CD4-positive, alpha-beta T cell (primary cell): ENCODE measurements at regions not wholly inside any gene's neighbourhood (a gene's known extent, or its start where the extent isn't known, plus 50 kb on each side); places are given as distances from the start of the nearest gene placed in this dataset.
"Not testable (repeated sequence)": the region's sequence is repeated elsewhere in the genome, so short reads cannot be mapped to it uniquely, and the experiment has no call there.

Source experiments
- ATAC-seq: fragments of 200-7000 bp; cut with Tn5 transposase; one replicate; pipeline ENCODE4 v1.10.0; 2022; ENCODE audit warnings: mild to moderate bottlenecking; ENCODE audit not compliant: poor library complexity
- CTCF ChIA-PET: fragments of 350-600 bp; sonication (Branson Sonifier 250); formaldehyde crosslinking; loops from one replicate; lab custom pipeline; 2021; ENCODE audit warnings: antibody characterized with exemption, inconsistent platforms; lab: Charles Lee
- POLR2A ChIA-PET: fragments of 350-600 bp; sonication (Branson Sonifier 250); formaldehyde crosslinking; loops from one replicate; lab custom pipeline; 2021; ENCODE audit warnings: antibody characterized with exemption, inconsistent platforms; lab: Charles Lee
- DNase-seq, 14 experiments: peaks; one replicate each; pipeline ENCODE4 v3.0.0-alpha.2; 2013 to 2020; ENCODE audit warnings: mixed read lengths in 2 of 14
- H3K27ac ChIP-seq, 2 donors: one replicate each; pipeline versions ENCODE4 v1.5.1 to v1.7.0; 2013; ENCODE audit warnings: low read length in 2 of 2, low read depth in 1 of 2, mild to moderate bottlenecking in 1 of 2
- H3K27me3 ChIP-seq, 2 experiments: 1 replicate in 1 of 2; 2 replicates in 1 of 2; pipeline versions ENCODE4 v1.6.1 to v1.7.0; 2013; ENCODE audit warnings: low read length in 2 of 2, control low read depth in 1 of 2, mild to moderate bottlenecking in 1 of 2, moderate library complexity in 1 of 2; ENCODE audit not compliant: insufficient read depth in 2 of 2, control insufficient read depth in 1 of 2
- H3K36me3 ChIP-seq: one replicate; pipeline ENCODE4 v1.6.1; 2013; ENCODE audit warnings: low read length, control low read depth; ENCODE audit not compliant: insufficient read depth
- H3K4me1 ChIP-seq: one replicate; pipeline ENCODE4 v1.6.1; 2013; ENCODE audit warnings: low read length, control low read depth; ENCODE audit not compliant: insufficient read depth
- H3K4me3 ChIP-seq: one replicate; pipeline ENCODE4 v1.5.1; 2013; ENCODE audit warnings: mild to moderate bottlenecking, low read length, moderate library complexity
- H3K9me3 ChIP-seq, 2 experiments: 1 replicate in 1 of 2; 2 replicates in 1 of 2; pipeline versions ENCODE4 v1.6.1 to v1.7.0; 2013; ENCODE audit warnings: low read length in 2 of 2, mild to moderate bottlenecking in 2 of 2, control low read depth in 1 of 2, moderate library complexity in 1 of 2; ENCODE audit not compliant: control insufficient read depth in 1 of 2, insufficient read depth in 1 of 2
- H3K27ac Mint-ChIP-seq: one replicate; pipeline ENCODE4 v1.8.0; 2020; ENCODE audit warnings: mixed read lengths
- H3K27me3 Mint-ChIP-seq: one replicate; pipeline ENCODE4 v1.8.0; 2021; ENCODE audit warnings: mixed read lengths
- H3K36me3 Mint-ChIP-seq: one replicate; pipeline ENCODE4 v1.8.0; 2021; ENCODE audit warnings: low read depth, mixed read lengths
- H3K4me1 Mint-ChIP-seq: one replicate; pipeline ENCODE4 v1.8.0; 2021; ENCODE audit warnings: low read depth, mixed read lengths
- H3K4me3 Mint-ChIP-seq: one replicate; pipeline ENCODE4 v1.8.0; 2020; ENCODE audit warnings: mild to moderate bottlenecking, mixed read lengths
- H3K9me3 Mint-ChIP-seq: one replicate; pipeline ENCODE4 v1.8.0; 2020; ENCODE audit warnings: mixed read lengths
- CTCF ChIP-seq: fragments of 200-600 bp; IDR thresholded peaks from one replicate; pipeline ENCODE4 v1.8.0; 2022; ENCODE audit warnings: antibody characterized with exemption, mild to moderate bottlenecking
- intact Hi-C, 2 experiments: fragments of 100-400 bp; cut with DNase I in 1 of 2; cut with micrococcal nuclease in 1 of 2; formaldehyde crosslinking; loops; one replicate each; pipeline versions ENCODE4 v1.15.1 to v1.9.0; 2023 to 2025; cut with DNase I, micrococcal nuclease

- ATAC-seq (no peak), DNase-seq (no peak)
- H3K36me3 Mint-ChIP-seq, result no peaks in the 10 kb centered on the region
- H3K27me3 Mint-ChIP-seq, result no peaks in the 10 kb centered on the region
- CTCF ChIA-PET, result no interaction called here
- peaks cover 8% of the 10 kb centered on the region for H3K9me3 Mint-ChIP-seq
- Histone ChIP-seq H3K27me3 (no peaks in the 10 kb centered on the region), H3K9me3 (peaks cover 0 to 5% of the 10 kb centered on the region in 2 experiments), H3K4me1 (no peaks in the 10 kb centered on the region), H3K36me3 (no peaks in the 10 kb centered on the region), H3K27ac (no peak overlapping the region), H3K4me3 (no peak overlapping the region)
- no peak for TF ChIP-seq CTCF
- intact Hi-C loops, result no loop called here
- H3K4me1 Mint-ChIP-seq, result no peaks in the 10 kb centered on the region
- no peak overlapping the region for H3K27ac Mint-ChIP-seq
- H3K4me3 Mint-ChIP-seq, result no peak overlapping the region
- POLR2A ChIA-PET, result no interaction called here
Observed at GRCh38 chr13:91054902-91055301, 292.6 kb upstream of the MIR17HG start.

- Histone ChIP-seq H3K27me3 (no peaks in the 10 kb centered on the region), H3K9me3 (peaks cover 0 to 5% of the 10 kb centered on the region in 2 experiments), H3K4me3 (no peak overlapping the region), H3K4me1 (no peaks in the 10 kb centered on the region), H3K36me3 (no peaks in the 10 kb centered on the region), H3K27ac (no peak overlapping the region)
- no peak for DNase-seq
- no peak for TF ChIP-seq CTCF
- POLR2A ChIA-PET, result no interaction called here
- Mint-ChIP-seq H3K9me3 (peaks cover 4% of the 10 kb centered on the region), H3K27ac (no peak overlapping the region), H3K27me3 (no peaks in the 10 kb centered on the region), H3K4me1 (no peaks in the 10 kb centered on the region), H3K36me3 (no peaks in the 10 kb centered on the region), H3K4me3 (no peak overlapping the region)
- no peak for ATAC-seq
- CTCF ChIA-PET, result interaction anchor here (0.7 kb wide), 1 partner anchor 68 kb away, joined by 3 read pairs; no protein-coding TSS in a partner anchor
- intact Hi-C loops, result no loop called here
Observed at GRCh38 chr13:91056746-91057145, 290.7 kb upstream of the MIR17HG start.

GRCh38 chr13:91057507-91057906 is 290.0 kb upstream of the MIR17HG start:
- POLR2A ChIA-PET, H3K4me1 ChIP-seq, H3K9me3 Mint-ChIP-seq, H3K4me1 Mint-ChIP-seq, H3K27ac ChIP-seq, intact Hi-C loops, H3K27me3 Mint-ChIP-seq, H3K4me3 Mint-ChIP-seq, H3K36me3 ChIP-seq, H3K36me3 Mint-ChIP-seq, H3K27ac Mint-ChIP-seq, H3K27me3 ChIP-seq, H3K9me3 ChIP-seq, DNase-seq, ATAC-seq, H3K4me3 ChIP-seq: not testable (repeated sequence)
- CTCF ChIA-PET, result interaction anchor here (0.7 kb wide), 1 partner anchor 67 kb away, joined by 3 read pairs; no protein-coding TSS in a partner anchor

GRCh38 chr13:91058066-91058465 is 289.4 kb upstream of the MIR17HG start:
- POLR2A ChIA-PET, result no interaction called here
- peaks cover 4% of the 10 kb centered on the region for H3K9me3 Mint-ChIP-seq

More at GRCh38 chr13:91058066-91058465, 289.4 kb upstream of the MIR17HG start:
- no peaks in the 10 kb centered on the region for H3K36me3 Mint-ChIP-seq
- H3K4me3 Mint-ChIP-seq, result no peak overlapping the region
- ATAC-seq (no peak), DNase-seq (no peak)
- Histone ChIP-seq H3K36me3 (no peaks in the 10 kb centered on the region), H3K27ac (no peak overlapping the region), H3K4me1 (no peaks in the 10 kb centered on the region), H3K4me3 (no peak overlapping the region), H3K27me3 (no peaks in the 10 kb centered on the region), H3K9me3 (peaks cover 0 to 5% of the 10 kb centered on the region in 2 experiments)
- CTCF ChIA-PET, result no interaction called here
- TF ChIP-seq CTCF, result no peak
- no peaks in the 10 kb centered on the region for H3K4me1 Mint-ChIP-seq
- H3K27ac Mint-ChIP-seq, result no peak overlapping the region
- H3K27me3 Mint-ChIP-seq, result no peaks in the 10 kb centered on the region
- intact Hi-C loops, result no loop called here
